GM10266 (cell line): ENCODE measurements at regions not wholly inside any gene's neighbourhood (a gene's known extent, or its start where the extent isn't known, plus 50 kb on each side); places are given as distances from the start of the nearest gene placed in this dataset.

Source experiments
- DNase-seq: peaks from one replicate; pipeline ENCODE4 v3.0.0; 2012; ENCODE audit errors: extremely low spot score
- TF ChIP-seq, protein P1 (sequence below): IDR thresholded peaks from 2 replicates; pipeline ENCODE4 v1.5.1; 2012; ENCODE audit warnings: mild to moderate bottlenecking, low read depth; ENCODE audit not compliant: control insufficient read depth, insufficient read depth; ENCODE audit errors: missing control alignments

DNA sequence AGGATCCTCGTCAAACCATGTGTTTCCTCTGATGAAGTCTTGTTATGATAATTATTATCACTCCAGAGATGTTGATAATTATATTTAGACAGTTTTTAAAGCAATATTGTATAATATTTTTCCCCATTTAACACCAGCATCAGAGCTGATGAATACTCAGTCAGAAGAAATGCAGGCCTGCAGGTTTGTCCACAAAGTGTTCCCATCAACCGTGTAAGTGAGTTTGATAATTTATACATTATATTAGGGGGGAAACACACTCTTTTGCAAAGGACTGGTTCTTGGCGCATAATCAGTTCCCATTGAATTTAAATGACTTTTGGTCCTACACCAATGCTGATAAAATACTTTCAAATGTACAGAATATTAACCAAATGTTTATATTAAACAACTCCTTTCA lies 454.8 kb downstream of the TOX3 start:
- TF ChIP-seq, protein P1, sequence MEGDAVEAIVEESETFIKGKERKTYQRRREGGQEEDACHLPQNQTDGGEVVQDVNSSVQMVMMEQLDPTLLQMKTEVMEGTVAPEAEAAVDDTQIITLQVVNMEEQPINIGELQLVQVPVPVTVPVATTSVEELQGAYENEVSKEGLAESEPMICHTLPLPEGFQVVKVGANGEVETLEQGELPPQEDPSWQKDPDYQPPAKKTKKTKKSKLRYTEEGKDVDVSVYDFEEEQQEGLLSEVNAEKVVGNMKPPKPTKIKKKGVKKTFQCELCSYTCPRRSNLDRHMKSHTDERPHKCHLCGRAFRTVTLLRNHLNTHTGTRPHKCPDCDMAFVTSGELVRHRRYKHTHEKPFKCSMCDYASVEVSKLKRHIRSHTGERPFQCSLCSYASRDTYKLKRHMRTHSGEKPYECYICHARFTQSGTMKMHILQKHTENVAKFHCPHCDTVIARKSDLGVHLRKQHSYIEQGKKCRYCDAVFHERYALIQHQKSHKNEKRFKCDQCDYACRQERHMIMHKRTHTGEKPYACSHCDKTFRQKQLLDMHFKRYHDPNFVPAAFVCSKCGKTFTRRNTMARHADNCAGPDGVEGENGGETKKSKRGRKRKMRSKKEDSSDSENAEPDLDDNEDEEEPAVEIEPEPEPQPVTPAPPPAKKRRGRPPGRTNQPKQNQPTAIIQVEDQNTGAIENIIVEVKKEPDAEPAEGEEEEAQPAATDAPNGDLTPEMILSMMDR: no peak
- no peak for DNase-seq

GRCh38 chr16:52090080-52090479 lies 456.9 kb downstream of the TOX3 start:
- TF ChIP-seq, protein P1: no peak
- no peak for DNase-seq

DNA sequence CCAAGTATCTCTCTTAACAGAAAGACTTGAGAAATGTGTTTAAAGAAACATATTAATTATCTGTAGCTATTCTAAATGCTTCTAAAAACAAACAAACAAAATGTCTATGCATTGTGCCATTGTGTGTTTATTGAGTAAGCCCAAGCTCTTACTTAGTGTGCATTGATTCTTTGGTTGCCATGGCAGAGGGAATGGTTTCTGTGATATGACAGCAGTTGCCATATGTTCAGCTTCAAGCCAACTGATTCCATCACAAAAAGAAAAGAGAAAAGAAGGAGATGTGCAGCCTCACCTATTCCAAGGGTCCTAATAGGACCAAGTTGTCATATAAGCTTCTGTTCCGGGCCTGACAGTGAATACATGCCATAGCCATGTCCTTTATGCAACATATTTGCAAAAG lies 457.5 kb downstream of the TOX3 start:
- TF ChIP-seq, protein P1: no peak
- no peak for DNase-seq

GRCh38 chr16:52086901-52087300 lies 460.0 kb downstream of the TOX3 start:
- DNase-seq: no peak
- TF ChIP-seq, protein P1: no peak

- no peak for DNase-seq
- TF ChIP-seq, protein P1: no peak
Observed at GRCh38 chr16:52078716-52079655, 468.0 kb downstream of the TOX3 start.

GRCh38 chr16:52077607-52078006 lies 469.3 kb downstream of the TOX3 start:
- no peak for DNase-seq
- TF ChIP-seq, protein P1: no peak

DNA sequence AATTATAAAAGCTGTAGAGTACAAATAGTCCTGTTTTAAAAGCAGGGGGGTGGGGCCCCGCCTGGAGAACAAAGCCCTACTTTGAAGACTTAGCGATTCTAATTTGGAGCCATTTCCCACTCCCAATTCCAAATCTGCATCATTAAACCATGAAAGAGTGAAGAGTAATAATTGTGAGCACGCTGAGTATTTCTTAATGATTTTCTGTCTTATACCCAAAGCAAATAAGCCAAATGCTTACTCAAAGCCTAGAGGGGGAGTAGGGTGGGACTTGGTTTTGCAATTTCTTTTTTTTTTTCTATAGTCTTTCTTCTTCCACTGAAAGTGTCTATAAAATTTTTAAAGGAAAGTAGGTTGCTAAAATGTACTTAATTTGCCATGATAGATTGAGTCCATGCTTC lies 470.1 kb downstream of the TOX3 start:
- DNase-seq: no peak
- TF ChIP-seq, protein P1: no peak
